ENCODE measurements at regions not wholly inside any gene's neighbourhood (a gene's known extent, or its start where the extent isn't known, plus 50 kb on each side); places are given as distances from the start of the nearest gene placed in this dataset.

DNA sequence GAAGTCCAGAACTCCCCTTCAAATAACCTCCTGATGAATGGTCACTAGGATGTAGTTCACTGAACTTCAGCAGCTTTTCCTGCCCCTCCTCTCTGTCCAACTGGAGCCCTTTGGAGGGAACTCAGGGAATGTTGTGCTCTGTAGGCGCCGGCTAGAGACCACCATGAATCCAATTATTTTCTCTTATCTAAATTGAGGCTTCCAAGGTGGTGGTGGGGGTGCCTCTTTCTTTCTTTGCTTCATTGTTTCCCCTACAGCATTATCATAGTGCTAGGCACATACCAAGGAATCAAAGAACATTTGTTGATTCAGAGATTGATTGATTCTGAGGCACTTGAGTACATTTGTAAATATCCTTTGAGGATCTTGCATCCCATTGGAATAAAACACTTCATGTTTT, 426.6 kb upstream of the PLXNA2 start:
- TF ChIP-seq, protein P1, sequence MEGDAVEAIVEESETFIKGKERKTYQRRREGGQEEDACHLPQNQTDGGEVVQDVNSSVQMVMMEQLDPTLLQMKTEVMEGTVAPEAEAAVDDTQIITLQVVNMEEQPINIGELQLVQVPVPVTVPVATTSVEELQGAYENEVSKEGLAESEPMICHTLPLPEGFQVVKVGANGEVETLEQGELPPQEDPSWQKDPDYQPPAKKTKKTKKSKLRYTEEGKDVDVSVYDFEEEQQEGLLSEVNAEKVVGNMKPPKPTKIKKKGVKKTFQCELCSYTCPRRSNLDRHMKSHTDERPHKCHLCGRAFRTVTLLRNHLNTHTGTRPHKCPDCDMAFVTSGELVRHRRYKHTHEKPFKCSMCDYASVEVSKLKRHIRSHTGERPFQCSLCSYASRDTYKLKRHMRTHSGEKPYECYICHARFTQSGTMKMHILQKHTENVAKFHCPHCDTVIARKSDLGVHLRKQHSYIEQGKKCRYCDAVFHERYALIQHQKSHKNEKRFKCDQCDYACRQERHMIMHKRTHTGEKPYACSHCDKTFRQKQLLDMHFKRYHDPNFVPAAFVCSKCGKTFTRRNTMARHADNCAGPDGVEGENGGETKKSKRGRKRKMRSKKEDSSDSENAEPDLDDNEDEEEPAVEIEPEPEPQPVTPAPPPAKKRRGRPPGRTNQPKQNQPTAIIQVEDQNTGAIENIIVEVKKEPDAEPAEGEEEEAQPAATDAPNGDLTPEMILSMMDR (IDR thresholded peaks at IDR 0.05): no peak
- no peak for TF ChIP-seq POLR2A (IDR thresholded peaks at IDR 0.05; ENCODE audit: low read depth)
